ENCODE measurements at regions not wholly inside any gene's neighbourhood (a gene's known extent, or its start where the extent isn't known, plus 50 kb on each side); places are given as distances from the start of the nearest gene placed in this dataset.

GRCh38 chr19:7418596-7418995 lies 69.9 kb downstream of the ARHGEF18 start:
- ChIA-PET CTCF (no interaction called here), SMC1A (ENCODE audit: uncharacterized antibody, unreplicated experiment) (no interaction called here), RAD21 (ENCODE audit: unreplicated experiment) (no interaction called here), POLR2A (no interaction called here)
- ATAC-seq = no peak
- Histone ChIP-seq H2AFZ (ENCODE audit: control insufficient read depth, low read depth, low read length) (no peak overlapping the region), H3K4me1 (ENCODE audit: control insufficient read depth, insufficient read depth, low read length) (no peaks in the 10 kb centered on the region), H3K36me3 (ENCODE audit: control insufficient read depth in 2 of 2, insufficient read depth in 2 of 2, low read length in 1 of 2) (peaks cover 0 to 5% of the 10 kb centered on the region in 2 experiments), H3K9ac (ENCODE audit: control insufficient read depth, insufficient read depth, low read length) (no peak overlapping the region), H3K4me3 (no peak overlapping the region), H3K27me3 (replicated peaks in 1 of 2; ENCODE audit: control insufficient read depth in 2 of 2, insufficient read depth in 2 of 2, low read length in 1 of 2) (no peaks in the 10 kb centered on the region), H3K79me2 (ENCODE audit: control insufficient read depth, insufficient read depth, low read length) (peaks cover 3% of the 10 kb centered on the region), H3K9me3 (replicated peaks; ENCODE audit: control insufficient read depth, insufficient read depth, low read length) (no peaks in the 10 kb centered on the region), H3K4me2 (ENCODE audit: control insufficient read depth, insufficient read depth) (no peak overlapping the region), H3K27ac (ENCODE audit: control insufficient read depth, insufficient read depth) (no peak overlapping the region), H4K20me1 (ENCODE audit: control insufficient read depth, insufficient read depth) (no peaks in the 10 kb centered on the region)
- in situ Hi-C loops (cut with MboI) (no loop called here), intact Hi-C loops (cut with micrococcal nuclease; ENCODE audit: unreplicated experiment) (no loop called here)
- no TSS peak for BruUV-seq (replicated peaks)
- FAIRE-seq = no peak
- 81% methylated on average over 9 of the region's 9 CpGs for WGBS (ENCODE audit: insufficient coverage, insufficient replicate concordance, low lambda C conversion rate, missing lambda C conversion rate)
- DNase-seq (ENCODE audit: low read depth, low spot score) = no peak
- TF ChIP-seq MEF2A (IDR thresholded peaks at IDR 0.05; ENCODE audit: insufficient read depth, low read depth, low read length) = no peak
- TF ChIP-seq ZBTB40 (IDR thresholded peaks at IDR 0.05; ENCODE audit: borderline replicate concordance) = no peak
- TF ChIP-seq, protein P1, sequence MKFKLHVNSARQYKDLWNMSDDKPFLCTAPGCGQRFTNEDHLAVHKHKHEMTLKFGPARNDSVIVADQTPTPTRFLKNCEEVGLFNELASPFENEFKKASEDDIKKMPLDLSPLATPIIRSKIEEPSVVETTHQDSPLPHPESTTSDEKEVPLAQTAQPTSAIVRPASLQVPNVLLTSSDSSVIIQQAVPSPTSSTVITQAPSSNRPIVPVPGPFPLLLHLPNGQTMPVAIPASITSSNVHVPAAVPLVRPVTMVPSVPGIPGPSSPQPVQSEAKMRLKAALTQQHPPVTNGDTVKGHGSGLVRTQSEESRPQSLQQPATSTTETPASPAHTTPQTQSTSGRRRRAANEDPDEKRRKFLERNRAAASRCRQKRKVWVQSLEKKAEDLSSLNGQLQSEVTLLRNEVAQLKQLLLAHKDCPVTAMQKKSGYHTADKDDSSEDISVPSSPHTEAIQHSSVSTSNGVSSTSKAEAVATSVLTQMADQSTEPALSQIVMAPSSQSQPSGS (IDR thresholded peaks at IDR 0.05; ENCODE audit: low read length) = no peak
- no peak for TF ChIP-seq CREB1 (IDR thresholded peaks at IDR 0.05; ENCODE audit: low read depth)
- TF ChIP-seq RCOR1 (conservative IDR thresholded peaks at IDR 0.05; ENCODE audit: low read depth, low read length) = no peak
- no peak for TF ChIP-seq IKZF2 (IDR thresholded peaks at IDR 0.05)
- TF ChIP-seq WRNIP1 (IDR thresholded peaks at IDR 0.05; ENCODE audit: borderline replicate concordance, low read depth, low read length) = no peak
- no peak for TF ChIP-seq BMI1 (IDR thresholded peaks at IDR 0.05; ENCODE audit: borderline replicate concordance)
- no peak for TF ChIP-seq E2F4 (IDR thresholded peaks at IDR 0.05; ENCODE audit: low read depth, low read length)
- TF ChIP-seq KLF5 (IDR thresholded peaks at IDR 0.05; ENCODE audit: partially characterized antibody) = no peak
- no peak for TF ChIP-seq ZNF274 (IDR thresholded peaks at IDR 0.05; ENCODE audit: insufficient read depth, insufficient read length)
- TF ChIP-seq SUPT20H (IDR thresholded peaks at IDR 0.05; ENCODE audit: borderline replicate concordance, control insufficient read depth, low read depth, low read length) = no peak
- no peak for TF ChIP-seq TBL1XR1 (IDR thresholded peaks at IDR 0.05; ENCODE audit: low read depth, low read length)
- no peak for TF ChIP-seq NKRF (conservative IDR thresholded peaks at IDR 0.05)
- TF ChIP-seq ATF7 (IDR thresholded peaks at IDR 0.05; ENCODE audit: low read depth) = no peak
- TF ChIP-seq ASH2L (IDR thresholded peaks at IDR 0.05; ENCODE audit: borderline replicate concordance, low read depth) = no peak
